ENCODE measurements at regions not wholly inside any gene's neighbourhood (a gene's known extent, or its start where the extent isn't known, plus 50 kb on each side); places are given as distances from the start of the nearest gene placed in this dataset.

DNA sequence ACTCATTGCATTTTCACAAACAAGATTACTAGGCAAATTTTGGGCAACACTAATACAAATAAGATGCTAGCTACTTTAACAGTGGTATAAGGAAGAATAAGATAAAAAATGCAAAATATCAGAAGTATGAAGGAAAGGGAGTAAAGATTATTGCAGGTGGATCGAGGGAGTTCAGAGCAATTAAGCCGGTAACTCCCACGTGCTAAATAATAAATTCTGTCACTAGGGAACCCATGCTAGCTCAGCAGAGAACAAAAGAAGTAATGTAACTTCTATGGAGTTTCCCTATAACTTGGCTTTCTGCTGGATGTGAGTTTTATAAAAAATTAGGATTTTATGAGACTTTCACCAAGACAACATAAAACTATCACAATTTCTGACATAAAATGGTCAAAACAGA lies 470.5 kb upstream of the RGS18 start:
- Histone ChIP-seq H3K23ac (ENCODE audit: low read depth, low read length) (no peak overlapping the region), H4K20me1 (ENCODE audit: insufficient read depth, low read length) (no peaks in the 10 kb centered on the region), H2BK15ac (ENCODE audit: low read depth, low read length) (no peak overlapping the region), H3K79me1 (ENCODE audit: low read depth in 1 of 2, low read length in 2 of 2) (no peaks in the 10 kb centered on the region), H3K9ac (ENCODE audit: low read depth, low read length) (no peak overlapping the region), H2AK5ac (ENCODE audit: low read depth, low read length) (no peak overlapping the region), H4K91ac (ENCODE audit: insufficient read depth, low read depth, low read length) (no peak overlapping the region), H3K9me1 (ENCODE audit: insufficient read depth, low read length) (no peaks in the 10 kb centered on the region), H3K4me3 (ENCODE audit: insufficient read depth, low read depth, low read length) (no peak overlapping the region), H3K56ac (ENCODE audit: extremely low read depth, insufficient read depth, low read length) (no peak overlapping the region; the same call in 1 of the 2 replicates), H2BK5ac (ENCODE audit: low read depth, low read length, poor library complexity, severe bottlenecking) (no peak overlapping the region), H4K8ac (ENCODE audit: low read depth in 2 of 2, low read length in 2 of 2) (no peak overlapping the region), H3K4me2 (ENCODE audit: low read depth, low read length) (no peak overlapping the region), H3K27me3 (ENCODE audit: control insufficient read depth, insufficient read depth, low read length) (no peaks in the 10 kb centered on the region), H3K4ac (ENCODE audit: low read depth, low read length) (no peak overlapping the region), H2AK9ac (replicated peaks; ENCODE audit: low read depth, low read length, poor library complexity) (no peak overlapping the region), H2BK120ac (ENCODE audit: low read depth, low read length) (no peak overlapping the region), H3K4me1 (ENCODE audit: control insufficient read depth, insufficient read depth, low read length) (no peaks in the 10 kb centered on the region), H3K14ac (replicated peaks; ENCODE audit: low read depth, low read length) (no peak overlapping the region), H2BK20ac (ENCODE audit: low read depth, low read length) (no peak overlapping the region), H2AFZ (replicated peaks; ENCODE audit: low read length, poor library complexity) (no peak overlapping the region), H4K5ac (ENCODE audit: low read depth, low read length) (no peak overlapping the region), H3K36me3 (ENCODE audit: control insufficient read depth, insufficient read depth, low read length) (no peaks in the 10 kb centered on the region), H3K9me3 (ENCODE audit: control insufficient read depth, insufficient read depth, low read length) (no peaks in the 10 kb centered on the region), H3K27ac (ENCODE audit: insufficient read depth, low read length) (no peak overlapping the region), H3K18ac (ENCODE audit: low read depth, low read length) (no peak overlapping the region)
- dilution Hi-C loops (cut with HindIII; ENCODE audit: low sequenced_read_pairs, unreplicated experiment): no loop called here
- no TSS peak for BruUV-seq (replicated peaks)
- POLR2A ChIA-PET (ENCODE audit: unreplicated experiment): no interaction called here
- in situ Hi-C loops (cut with MboI; ENCODE audit: low sequenced_read_pairs): no loop called here
- intact Hi-C loops (cut with micrococcal nuclease): no loop called here
- TF ChIP-seq, protein P1, sequence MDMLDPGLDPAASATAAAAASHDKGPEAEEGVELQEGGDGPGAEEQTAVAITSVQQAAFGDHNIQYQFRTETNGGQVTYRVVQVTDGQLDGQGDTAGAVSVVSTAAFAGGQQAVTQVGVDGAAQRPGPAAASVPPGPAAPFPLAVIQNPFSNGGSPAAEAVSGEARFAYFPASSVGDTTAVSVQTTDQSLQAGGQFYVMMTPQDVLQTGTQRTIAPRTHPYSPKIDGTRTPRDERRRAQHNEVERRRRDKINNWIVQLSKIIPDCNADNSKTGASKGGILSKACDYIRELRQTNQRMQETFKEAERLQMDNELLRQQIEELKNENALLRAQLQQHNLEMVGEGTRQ (IDR thresholded peaks at IDR 0.05; ENCODE audit: low read depth, low read length): no peak
- TF ChIP-seq MAZ (IDR thresholded peaks at IDR 0.05; ENCODE audit: borderline replicate concordance, low read depth, low read length) (no peak), POLR2A (IDR thresholded peaks at IDR 0.05; ENCODE audit: low read depth, low read length) (no peak), MAFK (IDR thresholded peaks at IDR 0.05; ENCODE audit: low read depth, low read length) (no peak), BHLHE40 (IDR thresholded peaks at IDR 0.05; ENCODE audit: low read depth, low read length) (no peak), RFX5 (IDR thresholded peaks at IDR 0.05; ENCODE audit: low read depth, low read length) (no peak), FOS (IDR thresholded peaks at IDR 0.05; ENCODE audit: low read depth, low read length) (no peak)
- TF ChIP-seq, protein P2, sequence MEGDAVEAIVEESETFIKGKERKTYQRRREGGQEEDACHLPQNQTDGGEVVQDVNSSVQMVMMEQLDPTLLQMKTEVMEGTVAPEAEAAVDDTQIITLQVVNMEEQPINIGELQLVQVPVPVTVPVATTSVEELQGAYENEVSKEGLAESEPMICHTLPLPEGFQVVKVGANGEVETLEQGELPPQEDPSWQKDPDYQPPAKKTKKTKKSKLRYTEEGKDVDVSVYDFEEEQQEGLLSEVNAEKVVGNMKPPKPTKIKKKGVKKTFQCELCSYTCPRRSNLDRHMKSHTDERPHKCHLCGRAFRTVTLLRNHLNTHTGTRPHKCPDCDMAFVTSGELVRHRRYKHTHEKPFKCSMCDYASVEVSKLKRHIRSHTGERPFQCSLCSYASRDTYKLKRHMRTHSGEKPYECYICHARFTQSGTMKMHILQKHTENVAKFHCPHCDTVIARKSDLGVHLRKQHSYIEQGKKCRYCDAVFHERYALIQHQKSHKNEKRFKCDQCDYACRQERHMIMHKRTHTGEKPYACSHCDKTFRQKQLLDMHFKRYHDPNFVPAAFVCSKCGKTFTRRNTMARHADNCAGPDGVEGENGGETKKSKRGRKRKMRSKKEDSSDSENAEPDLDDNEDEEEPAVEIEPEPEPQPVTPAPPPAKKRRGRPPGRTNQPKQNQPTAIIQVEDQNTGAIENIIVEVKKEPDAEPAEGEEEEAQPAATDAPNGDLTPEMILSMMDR (conservative IDR thresholded peaks at IDR 0.05; ENCODE audit: low read depth, low read length): no peak
- TF ChIP-seq, protein P3, sequence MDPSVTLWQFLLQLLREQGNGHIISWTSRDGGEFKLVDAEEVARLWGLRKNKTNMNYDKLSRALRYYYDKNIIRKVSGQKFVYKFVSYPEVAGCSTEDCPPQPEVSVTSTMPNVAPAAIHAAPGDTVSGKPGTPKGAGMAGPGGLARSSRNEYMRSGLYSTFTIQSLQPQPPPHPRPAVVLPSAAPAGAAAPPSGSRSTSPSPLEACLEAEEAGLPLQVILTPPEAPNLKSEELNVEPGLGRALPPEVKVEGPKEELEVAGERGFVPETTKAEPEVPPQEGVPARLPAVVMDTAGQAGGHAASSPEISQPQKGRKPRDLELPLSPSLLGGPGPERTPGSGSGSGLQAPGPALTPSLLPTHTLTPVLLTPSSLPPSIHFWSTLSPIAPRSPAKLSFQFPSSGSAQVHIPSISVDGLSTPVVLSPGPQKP (IDR thresholded peaks at IDR 0.05; ENCODE audit: borderline replicate concordance, low read depth, low read length): no peak
- CTCF ChIA-PET: no interaction called here
- no CpG with 5 or more reads among the region's 3 CpGs for WGBS, 2 experiments (ENCODE audit: extremely low coverage in 2 of 2, insufficient read length in 1 of 2)
- DNase-seq (no peak), ATAC-seq (ENCODE audit: low read depth) (no peak)

All from IMR-90 (cell line).